Liver (tissue), 8 donors: ENCODE measurements at regions not wholly inside any gene's neighbourhood (a gene's known extent, or its start where the extent isn't known, plus 50 kb on each side); places are given as distances from the start of the nearest gene placed in this dataset.

Experiments used
- DNase-seq: peaks from one replicate; pipeline ENCODE4 v3.0.0-alpha.2; 2017; ENCODE audit warnings: low spot score
- H3K27ac ChIP-seq, 2 donors: one replicate each; pipeline ENCODE4 v1.7.0; 2013; ENCODE audit warnings: inconsistent platforms in 2 of 2, low read length in 2 of 2, control low read depth in 1 of 2, low read depth in 1 of 2, mild to moderate bottlenecking in 1 of 2
- H3K27me3 ChIP-seq, 4 donors: one replicate each; pipeline versions ENCODE4 v1.6.1 to v1.7.0; 2013; ENCODE audit warnings: low read length in 3 of 4, inconsistent platforms in 1 of 4, mild to moderate bottlenecking in 1 of 4, moderate library complexity in 1 of 4; ENCODE audit not compliant: control insufficient read depth in 4 of 4, insufficient read depth in 4 of 4
- H3K36me3 ChIP-seq, 4 donors: one replicate each; pipeline versions ENCODE4 v1.6.1 to v1.7.0; 2013; ENCODE audit warnings: low read length in 3 of 4, mild to moderate bottlenecking in 3 of 4, low read depth in 1 of 4, moderate library complexity in 1 of 4; ENCODE audit not compliant: control insufficient read depth in 4 of 4, insufficient read depth in 3 of 4
- H3K4me1 ChIP-seq, 4 donors: one replicate each; pipeline versions ENCODE4 v1.6.1 to v1.7.0; 2013; ENCODE audit warnings: low read length in 3 of 4, mild to moderate bottlenecking in 3 of 4, moderate library complexity in 1 of 4; ENCODE audit not compliant: control insufficient read depth in 4 of 4, insufficient read depth in 4 of 4
- H3K4me3 ChIP-seq, 3 donors: one replicate each; pipeline versions ENCODE4 v1.6.1 to v1.7.0; 2013; ENCODE audit warnings: low read length in 3 of 3, control low read depth in 1 of 3, low read depth in 1 of 3, mild to moderate bottlenecking in 1 of 3
- H3K9ac ChIP-seq, 2 donors: one replicate each; pipeline ENCODE4 v1.7.0; 2013; ENCODE audit warnings: low read length in 2 of 2, mild to moderate bottlenecking in 2 of 2, moderate library complexity in 2 of 2, control low read depth in 1 of 2, low read depth in 1 of 2
- H3K9me3 ChIP-seq, 4 donors: one replicate each; pipeline versions ENCODE4 v1.6.1 to v1.7.0; 2013; ENCODE audit warnings: low read length in 3 of 4; ENCODE audit not compliant: control insufficient read depth in 4 of 4
- EGR1 ChIP-seq, 2 donors: IDR thresholded peaks; 2 replicates each; pipeline ENCODE4 v1.6.1; 2016 to 2018; ENCODE audit warnings: antibody characterized with exemption in 2 of 2, low read depth in 2 of 2
- FOXA1 ChIP-seq: IDR thresholded peaks from 2 replicates; pipeline ENCODE4 v1.6.1; 2016; ENCODE audit warnings: antibody characterized with exemption
- FOXA2 ChIP-seq: IDR thresholded peaks from 2 replicates; pipeline ENCODE4 v1.6.1; 2016; ENCODE audit warnings: antibody characterized with exemption
- GABPA ChIP-seq, 2 donors: IDR thresholded peaks in 1 of 2; conservative IDR thresholded peaks in 1 of 2; 2 replicates each; pipeline ENCODE4 v1.6.1; 2016; ENCODE audit warnings: antibody characterized with exemption in 2 of 2, mild to moderate bottlenecking in 1 of 2, moderate library complexity in 1 of 2
- HNF4A ChIP-seq, 2 donors: conservative IDR thresholded peaks; 2 replicates each; pipeline ENCODE4 v1.6.1; 2016; ENCODE audit warnings: antibody characterized with exemption in 2 of 2, mild to moderate bottlenecking in 2 of 2
- HNF4G ChIP-seq: IDR thresholded peaks from 2 replicates; pipeline ENCODE4 v1.6.1; 2016; ENCODE audit warnings: antibody characterized with exemption
- JUND ChIP-seq, 2 donors: IDR thresholded peaks; 2 replicates each; pipeline ENCODE4 v1.6.1; 2016; ENCODE audit warnings: antibody characterized with exemption in 2 of 2
- RAD21 ChIP-seq, 2 donors: IDR thresholded peaks; 2 replicates each; pipeline ENCODE4 v1.6.1; 2016; ENCODE audit warnings: antibody characterized with exemption in 2 of 2, mild to moderate bottlenecking in 2 of 2
- RXRA ChIP-seq, 2 donors: IDR thresholded peaks; 2 replicates each; pipeline ENCODE4 v1.6.1; 2017 to 2018; ENCODE audit warnings: antibody characterized with exemption in 2 of 2, mild to moderate bottlenecking in 1 of 2
- SP1 ChIP-seq: IDR thresholded peaks from 2 replicates; pipeline ENCODE4 v1.6.1; 2018; ENCODE audit warnings: antibody characterized with exemption, mild to moderate bottlenecking
- TAF1 ChIP-seq: conservative IDR thresholded peaks from 2 replicates; pipeline ENCODE4 v1.6.1; 2016; ENCODE audit warnings: antibody characterized with exemption, mild to moderate bottlenecking
- YY1 ChIP-seq: IDR thresholded peaks from 2 replicates; pipeline ENCODE4 v1.6.1; 2016; ENCODE audit warnings: antibody characterized with exemption, mild to moderate bottlenecking
- WGBS: extraction: QIAGEN DNeasy Blood & Tissue Kit; methylation state at CpG from one replicate; pipeline ENCODE4 v1.1.7; 2013; 5-methylcytosine and 5-hydroxymethylcytosine counted together
- TF ChIP-seq, protein P1 (sequence below): fragments of 150-350 bp; IDR thresholded peaks from 2 replicates; pipeline ENCODE4 v1.5.1; 2017; ENCODE audit warnings: improper control_type of control experiment, low read depth, low read length; ENCODE audit not compliant: missing input control
- TF ChIP-seq, protein P2 (sequence below): IDR thresholded peaks from 2 replicates; pipeline ENCODE4 v1.6.1; 2016; ENCODE audit warnings: antibody characterized with exemption, mild to moderate bottlenecking
- TF ChIP-seq, protein P3 (sequence below): IDR thresholded peaks from 2 replicates; pipeline ENCODE4 v1.6.1; 2016; ENCODE audit warnings: antibody characterized with exemption
- TF ChIP-seq, protein P4 (sequence below): IDR thresholded peaks from 2 replicates; pipeline ENCODE4 v1.6.1; 2016; ENCODE audit warnings: antibody characterized with exemption
- donor health status: healthy.
- donor health status: healthy.
- donor health status: healthy.
- donor health status: healthy.
- donor health status: healthy.

DNA sequence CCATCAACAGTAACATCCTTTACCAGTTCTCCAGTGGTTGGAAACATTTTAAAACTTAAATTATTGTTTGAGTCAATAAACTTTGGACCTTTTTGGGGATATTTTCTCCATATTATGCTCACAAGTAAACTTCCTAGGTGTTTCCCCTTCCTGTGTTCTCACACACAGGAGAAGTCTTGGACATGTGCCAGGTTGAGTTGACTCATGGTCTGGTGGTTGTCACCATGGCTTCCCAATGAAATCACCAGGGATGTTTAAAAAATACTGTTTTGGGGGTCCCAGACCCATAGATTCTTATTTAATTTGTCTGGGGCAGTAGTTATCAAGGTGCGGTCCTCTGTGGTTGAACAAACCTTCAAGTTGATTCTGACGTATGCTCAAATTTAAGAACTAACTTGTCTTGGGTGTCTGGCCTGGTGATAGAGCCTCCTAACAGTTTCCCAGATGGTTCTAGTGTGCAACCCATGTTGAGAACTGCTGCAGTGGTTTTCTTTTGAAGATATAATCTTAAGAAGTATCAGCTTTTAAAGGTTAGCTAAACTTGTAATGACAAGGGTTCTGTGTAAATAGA is 291.8 kb downstream of the EDEM1 start:
- no peak for DNase-seq
- 93% methylated on average over 2 of the region's 2 CpGs for WGBS
- Histone ChIP-seq H3K4me1 (no peaks in the 10 kb centered on the region), H3K27ac (no peak overlapping the region), H3K4me3 (no peak overlapping the region), H3K9ac (no peak overlapping the region), H3K9me3 (no peaks in the 10 kb centered on the region), H3K27me3 (no peaks in the 10 kb centered on the region), H3K36me3 (no peaks in the 10 kb centered on the region)
- TF ChIP-seq HNF4G (no peak), GABPA (IDR thresholded peaks at IDR 0.05 in 1 of 2, conservative IDR thresholded peaks at IDR 0.05 in 1 of 2) (no peak), FOXA2 (no peak), TAF1 (no peak), HNF4A (conservative IDR thresholded peaks at IDR 0.05) (no peak), JUND (IDR thresholded peaks at IDR 0.05) (no peak), RXRA (IDR thresholded peaks at IDR 0.05) (no peak), EGR1 (IDR thresholded peaks at IDR 0.05; ENCODE audit: low read depth in 2 of 2) (no peak), RAD21 (IDR thresholded peaks at IDR 0.05) (no peak), FOXA1 (no peak), YY1 (no peak), SP1 (no peak)
- TF ChIP-seq, protein P1, sequence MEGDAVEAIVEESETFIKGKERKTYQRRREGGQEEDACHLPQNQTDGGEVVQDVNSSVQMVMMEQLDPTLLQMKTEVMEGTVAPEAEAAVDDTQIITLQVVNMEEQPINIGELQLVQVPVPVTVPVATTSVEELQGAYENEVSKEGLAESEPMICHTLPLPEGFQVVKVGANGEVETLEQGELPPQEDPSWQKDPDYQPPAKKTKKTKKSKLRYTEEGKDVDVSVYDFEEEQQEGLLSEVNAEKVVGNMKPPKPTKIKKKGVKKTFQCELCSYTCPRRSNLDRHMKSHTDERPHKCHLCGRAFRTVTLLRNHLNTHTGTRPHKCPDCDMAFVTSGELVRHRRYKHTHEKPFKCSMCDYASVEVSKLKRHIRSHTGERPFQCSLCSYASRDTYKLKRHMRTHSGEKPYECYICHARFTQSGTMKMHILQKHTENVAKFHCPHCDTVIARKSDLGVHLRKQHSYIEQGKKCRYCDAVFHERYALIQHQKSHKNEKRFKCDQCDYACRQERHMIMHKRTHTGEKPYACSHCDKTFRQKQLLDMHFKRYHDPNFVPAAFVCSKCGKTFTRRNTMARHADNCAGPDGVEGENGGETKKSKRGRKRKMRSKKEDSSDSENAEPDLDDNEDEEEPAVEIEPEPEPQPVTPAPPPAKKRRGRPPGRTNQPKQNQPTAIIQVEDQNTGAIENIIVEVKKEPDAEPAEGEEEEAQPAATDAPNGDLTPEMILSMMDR: no peak
- TF ChIP-seq, protein P2, sequence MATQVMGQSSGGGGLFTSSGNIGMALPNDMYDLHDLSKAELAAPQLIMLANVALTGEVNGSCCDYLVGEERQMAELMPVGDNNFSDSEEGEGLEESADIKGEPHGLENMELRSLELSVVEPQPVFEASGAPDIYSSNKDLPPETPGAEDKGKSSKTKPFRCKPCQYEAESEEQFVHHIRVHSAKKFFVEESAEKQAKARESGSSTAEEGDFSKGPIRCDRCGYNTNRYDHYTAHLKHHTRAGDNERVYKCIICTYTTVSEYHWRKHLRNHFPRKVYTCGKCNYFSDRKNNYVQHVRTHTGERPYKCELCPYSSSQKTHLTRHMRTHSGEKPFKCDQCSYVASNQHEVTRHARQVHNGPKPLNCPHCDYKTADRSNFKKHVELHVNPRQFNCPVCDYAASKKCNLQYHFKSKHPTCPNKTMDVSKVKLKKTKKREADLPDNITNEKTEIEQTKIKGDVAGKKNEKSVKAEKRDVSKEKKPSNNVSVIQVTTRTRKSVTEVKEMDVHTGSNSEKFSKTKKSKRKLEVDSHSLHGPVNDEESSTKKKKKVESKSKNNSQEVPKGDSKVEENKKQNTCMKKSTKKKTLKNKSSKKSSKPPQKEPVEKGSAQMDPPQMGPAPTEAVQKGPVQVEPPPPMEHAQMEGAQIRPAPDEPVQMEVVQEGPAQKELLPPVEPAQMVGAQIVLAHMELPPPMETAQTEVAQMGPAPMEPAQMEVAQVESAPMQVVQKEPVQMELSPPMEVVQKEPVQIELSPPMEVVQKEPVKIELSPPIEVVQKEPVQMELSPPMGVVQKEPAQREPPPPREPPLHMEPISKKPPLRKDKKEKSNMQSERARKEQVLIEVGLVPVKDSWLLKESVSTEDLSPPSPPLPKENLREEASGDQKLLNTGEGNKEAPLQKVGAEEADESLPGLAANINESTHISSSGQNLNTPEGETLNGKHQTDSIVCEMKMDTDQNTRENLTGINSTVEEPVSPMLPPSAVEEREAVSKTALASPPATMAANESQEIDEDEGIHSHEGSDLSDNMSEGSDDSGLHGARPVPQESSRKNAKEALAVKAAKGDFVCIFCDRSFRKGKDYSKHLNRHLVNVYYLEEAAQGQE: no peak
- TF ChIP-seq, protein P3, sequence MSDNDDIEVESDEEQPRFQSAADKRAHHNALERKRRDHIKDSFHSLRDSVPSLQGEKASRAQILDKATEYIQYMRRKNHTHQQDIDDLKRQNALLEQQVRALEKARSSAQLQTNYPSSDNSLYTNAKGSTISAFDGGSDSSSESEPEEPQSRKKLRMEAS: no peak
- TF ChIP-seq, protein P4, sequence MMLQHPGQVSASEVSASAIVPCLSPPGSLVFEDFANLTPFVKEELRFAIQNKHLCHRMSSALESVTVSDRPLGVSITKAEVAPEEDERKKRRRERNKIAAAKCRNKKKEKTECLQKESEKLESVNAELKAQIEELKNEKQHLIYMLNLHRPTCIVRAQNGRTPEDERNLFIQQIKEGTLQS: no peak

DNA sequence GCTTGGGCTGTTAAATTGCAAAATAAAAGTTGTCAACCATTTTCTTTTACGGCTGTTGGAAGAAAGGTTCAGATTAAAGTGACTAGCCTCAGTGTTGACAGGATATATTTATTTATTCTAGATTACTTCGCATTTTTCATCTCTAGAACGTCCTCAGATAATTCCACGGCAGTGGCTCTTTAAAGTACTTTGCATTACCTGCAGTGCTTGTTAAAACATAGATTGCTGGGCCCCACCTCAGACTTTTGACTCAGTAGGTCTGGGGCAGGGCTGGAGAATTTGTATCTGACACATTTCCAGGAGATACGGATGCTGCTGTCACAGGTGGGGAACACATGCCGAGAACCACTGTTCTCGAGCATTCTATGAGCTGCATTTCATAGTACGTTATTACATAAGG is 292.7 kb downstream of the EDEM1 start:
- TF ChIP-seq YY1 (no peak), HNF4G (no peak), HNF4A (conservative IDR thresholded peaks at IDR 0.05) (no peak), RXRA (IDR thresholded peaks at IDR 0.05) (no peak), TAF1 (no peak), FOXA2 (no peak), EGR1 (IDR thresholded peaks at IDR 0.05; ENCODE audit: low read depth in 2 of 2) (no peak)
- TF ChIP-seq, protein P4: no peak
- TF ChIP-seq, protein P3: no peak
- 81% methylated on average over 8 of the region's 8 CpGs for WGBS
- no peak overlapping the region for H3K27ac ChIP-seq
- no peak overlapping the region for H3K9ac ChIP-seq
- H3K9me3 ChIP-seq: no peaks in the 10 kb centered on the region
- H3K4me3 ChIP-seq: no peak overlapping the region
- H3K36me3 ChIP-seq: no peaks in the 10 kb centered on the region
- no peak for DNase-seq
- H3K4me1 ChIP-seq: no peaks in the 10 kb centered on the region
- no peaks in the 10 kb centered on the region for H3K27me3 ChIP-seq
